C4-2B (cell line): ENCODE measurements at regions not wholly inside any gene's neighbourhood (a gene's known extent, or its start where the extent isn't known, plus 50 kb on each side); places are given as distances from the start of the nearest gene placed in this dataset.
"Not testable (repeated sequence)": the region's sequence is repeated elsewhere in the genome, so short reads cannot be mapped to it uniquely, and the experiment has no call there.

ENCODE experiments used
- H3K27ac ChIP-seq: fragments of 450-650 bp; 2 replicates; pipeline ENCODE4 v1.5.1; 2017
- CTCF ChIP-seq: fragments of 450-650 bp; conservative IDR thresholded peaks from 2 replicates; pipeline ENCODE4 v1.5.1; 2017; ENCODE audit warnings: mild to moderate bottlenecking
- ZFX ChIP-seq: fragments of 450-650 bp; IDR thresholded peaks from 2 replicates; pipeline ENCODE4 v1.6.1; 2017

- H3K27ac ChIP-seq: no peak overlapping the region
- TF ChIP-seq CTCF: no peak
- TF ChIP-seq ZFX: no peak
Observed at GRCh38 chrX:45622042-45622423, 421.4 kb upstream of the DIPK2B start.

DNA sequence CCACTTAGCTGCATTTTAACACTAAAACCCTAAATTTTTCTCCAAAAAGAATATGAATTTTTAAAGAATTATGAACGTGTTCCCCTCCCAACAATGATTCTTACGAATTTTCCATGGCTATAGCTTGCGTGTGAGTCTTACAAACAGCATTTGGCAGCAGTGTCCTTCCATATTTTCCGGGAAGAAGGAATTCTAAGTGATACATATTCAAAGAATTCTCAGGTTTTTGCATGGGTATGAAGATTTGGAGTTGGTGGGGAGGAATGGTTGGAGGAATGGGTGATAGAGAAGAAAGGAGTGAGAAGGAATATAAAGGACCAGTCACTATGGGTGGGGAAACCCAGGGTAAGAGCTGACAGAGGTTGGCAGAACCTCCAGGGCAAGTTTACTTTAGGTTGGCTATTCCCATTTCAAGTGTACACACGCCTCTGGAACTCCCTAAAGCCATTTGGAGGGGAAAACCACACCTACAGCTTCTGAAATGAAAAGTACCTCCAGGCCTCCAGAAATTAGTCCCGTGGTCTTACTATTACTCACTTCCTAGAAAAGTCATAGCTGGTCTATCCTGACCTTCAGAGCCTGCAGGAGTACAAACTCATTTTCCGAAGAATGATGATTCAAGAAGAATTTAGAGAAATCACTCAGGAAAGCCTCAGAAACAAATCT, 420.8 kb upstream of the DIPK2B start:
- H3K27ac ChIP-seq: no peak overlapping the region
- TF ChIP-seq ZFX: no peak
- TF ChIP-seq CTCF: no peak

DNA sequence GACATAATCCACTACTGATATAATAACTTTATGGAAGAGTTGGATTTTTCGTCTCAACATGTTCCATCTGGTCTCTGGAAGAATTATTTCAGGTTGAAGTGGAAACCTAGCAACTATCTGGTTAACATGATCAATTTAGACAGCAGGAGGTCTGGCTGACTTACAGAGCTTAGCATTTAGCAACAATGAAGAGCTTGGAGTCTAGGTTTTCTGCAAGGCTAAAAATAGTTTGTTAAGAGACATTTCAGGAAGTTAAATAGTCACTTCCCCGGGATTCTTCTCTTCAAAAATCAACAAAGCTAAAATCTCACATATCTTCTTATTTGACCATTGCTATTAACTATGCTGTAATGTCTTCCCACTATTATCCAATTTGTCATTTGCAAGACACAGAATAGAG, 418.6 kb upstream of the DIPK2B start:
- no peak overlapping the region for H3K27ac ChIP-seq
- no peak for TF ChIP-seq ZFX
- no peak for TF ChIP-seq CTCF

DNA sequence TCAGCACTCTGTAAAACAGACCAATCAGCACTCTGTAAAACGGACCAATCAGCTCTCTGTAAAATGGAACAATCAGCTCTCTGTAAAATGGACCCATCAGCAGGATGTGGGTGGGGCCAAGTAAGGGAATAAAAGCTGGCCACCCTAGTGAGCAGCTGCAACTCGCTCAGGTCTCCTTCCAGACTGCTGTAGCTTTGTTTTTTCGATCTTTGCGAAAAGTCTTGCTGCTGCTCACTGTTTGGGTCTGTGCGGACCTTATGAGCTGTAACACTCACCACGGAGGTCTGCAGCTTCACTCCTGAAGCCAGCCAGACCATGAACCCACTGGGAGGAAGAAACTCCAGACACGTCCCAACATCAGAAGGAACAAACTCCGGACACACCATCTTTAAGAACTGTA, 414.9 kb upstream of the DIPK2B start:
- not testable (repeated sequence) for H3K27ac ChIP-seq

GRCh38 chrX:45614853-45615252, 414.2 kb upstream of the DIPK2B start:
- TF ChIP-seq CTCF (no peak), ZFX (no peak)
- H3K27ac ChIP-seq: no peak overlapping the region

DNA sequence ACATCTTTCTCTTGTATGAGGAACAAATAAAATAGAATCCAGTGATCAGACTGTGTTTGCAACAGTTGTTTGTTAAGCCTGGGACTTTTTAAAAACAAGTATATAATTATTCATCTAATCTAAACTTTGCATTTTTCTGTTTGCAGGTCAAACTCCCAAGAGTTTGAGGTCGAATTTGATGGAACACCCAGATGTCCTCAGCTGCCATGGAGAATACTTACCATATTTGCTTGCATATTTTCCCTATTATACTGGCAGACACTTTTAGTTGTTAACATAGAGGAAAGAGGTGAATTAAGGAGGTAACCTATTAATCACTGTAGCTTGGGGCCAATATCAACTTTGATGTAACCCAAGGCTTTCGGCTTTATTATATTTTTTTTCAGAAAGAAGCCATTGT, 401.5 kb upstream of the DIPK2B start:
- TF ChIP-seq ZFX: no peak
- TF ChIP-seq CTCF: no peak
- no peak overlapping the region for H3K27ac ChIP-seq

DNA sequence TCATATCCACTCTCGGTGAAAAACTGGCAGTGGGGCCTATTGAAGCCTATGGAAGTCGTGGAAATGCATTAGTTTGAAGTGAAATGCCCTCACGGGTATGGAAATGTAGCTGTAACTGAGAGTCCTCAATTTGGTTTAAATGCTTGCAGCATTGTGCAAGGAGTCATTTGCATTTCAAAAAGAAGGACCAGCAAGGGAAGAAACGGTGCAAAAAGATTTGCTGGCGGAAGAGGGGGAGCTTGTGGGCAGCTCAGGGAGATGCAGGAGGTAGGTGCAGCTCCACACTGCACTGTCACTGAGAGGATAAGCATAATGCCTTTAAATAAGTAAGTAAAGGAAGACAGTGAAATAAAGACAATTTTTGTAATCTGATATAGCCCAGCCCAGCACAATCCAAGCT, 400.4 kb upstream of the DIPK2B start:
- no peak overlapping the region for H3K27ac ChIP-seq
- no peak for TF ChIP-seq CTCF
- TF ChIP-seq ZFX: no peak

DNA sequence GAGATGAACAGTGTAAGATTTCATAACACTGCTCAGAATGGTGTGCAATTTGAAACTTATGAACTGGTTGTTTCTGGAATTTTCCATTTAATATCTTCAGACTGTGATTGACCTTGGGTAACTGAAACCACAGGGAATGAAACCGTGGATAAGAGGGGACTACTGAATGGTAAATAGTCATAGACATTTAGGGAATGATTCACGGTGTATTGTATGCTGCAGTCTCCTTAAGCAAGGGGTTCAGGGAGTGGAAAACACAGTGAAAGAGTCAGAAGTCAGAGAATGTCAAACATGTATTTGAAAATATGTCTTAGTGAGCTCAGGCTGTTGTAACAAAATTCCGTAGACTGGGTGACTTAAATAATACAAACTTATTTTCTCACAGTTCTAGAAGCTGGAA, 398.2 kb upstream of the DIPK2B start:
- TF ChIP-seq ZFX (no peak), CTCF (no peak)
- H3K27ac ChIP-seq: no peak overlapping the region
